GM21825 (cell line): ENCODE measurements at regions not wholly inside any gene's neighbourhood (a gene's known extent, or its start where the extent isn't known, plus 50 kb on each side); places are given as distances from the start of the nearest gene placed in this dataset.

Experiments used
- ATAC-seq: cut with Tn5 transposase; IDR thresholded peaks from one replicate; pipeline ENCODE4 v1.9.1; 2021; ENCODE audit warnings: mild to moderate bottlenecking, moderate library complexity; ENCODE audit not compliant: unreplicated experiment

DNA sequence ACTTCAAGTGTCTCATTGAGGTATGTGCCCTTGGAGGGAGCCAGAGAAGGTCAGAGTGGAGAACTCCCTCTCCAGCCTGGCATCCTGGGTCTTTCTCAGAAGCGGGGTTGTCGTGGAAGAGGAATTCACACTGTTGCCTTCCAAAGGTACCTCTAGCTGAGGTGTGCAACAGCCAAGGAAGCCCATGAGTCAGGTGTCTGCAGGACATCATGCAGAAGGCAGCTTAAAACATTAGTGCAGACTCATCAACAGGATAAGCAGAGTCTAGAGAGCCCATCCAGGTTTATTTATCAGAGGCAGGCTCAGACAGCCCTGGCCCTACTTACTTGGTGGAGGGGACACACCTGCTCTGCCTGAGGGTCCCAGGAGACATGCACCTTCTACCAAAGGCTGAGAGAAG, 95.6 kb upstream of the TPM1 start:
- ATAC-seq: no peak

DNA sequence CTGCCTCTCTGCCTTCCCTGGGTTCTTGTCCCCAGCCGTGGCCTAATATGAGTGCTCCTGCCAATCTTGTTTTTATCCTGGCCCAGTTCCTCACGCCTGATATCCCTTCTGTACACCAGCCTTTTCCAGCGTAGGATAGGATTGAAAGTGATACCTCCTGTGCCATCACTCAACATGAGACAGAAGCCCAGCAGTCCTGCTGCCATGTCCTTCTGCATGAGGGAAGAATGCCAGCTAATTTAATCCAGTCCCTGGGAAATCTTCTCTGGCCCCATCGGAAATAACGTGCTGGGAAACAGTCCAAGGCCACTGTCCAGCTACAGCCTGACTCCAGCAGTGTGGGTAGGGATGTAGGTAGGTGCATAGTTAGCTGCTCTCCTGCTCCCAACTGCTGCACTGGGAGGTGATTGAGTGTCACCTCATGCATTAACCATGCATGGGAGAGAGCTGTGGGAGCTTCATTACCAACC, 92.0 kb upstream of the TPM1 start:
- ATAC-seq: no peak

DNA sequence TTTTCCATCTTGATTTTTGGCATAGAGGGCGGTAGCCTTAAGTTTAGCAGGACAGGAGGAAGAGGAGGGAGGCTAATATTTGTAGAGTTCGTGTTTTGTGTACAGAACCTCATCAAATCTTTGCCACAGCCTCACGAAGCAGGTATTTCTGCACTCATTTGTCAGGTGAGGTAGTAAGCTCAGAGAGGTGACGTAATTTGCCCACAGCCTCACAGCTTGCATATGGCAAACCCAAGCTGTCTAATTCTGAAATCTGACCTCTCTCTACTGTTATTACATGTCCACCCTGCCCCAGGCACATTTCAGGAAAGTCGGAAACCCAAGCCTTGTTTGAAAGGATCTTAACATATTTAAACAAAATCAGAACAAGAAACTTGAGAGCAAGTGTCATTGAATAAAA, 91.1 kb upstream of the TPM1 start:
- ATAC-seq: no peak

DNA sequence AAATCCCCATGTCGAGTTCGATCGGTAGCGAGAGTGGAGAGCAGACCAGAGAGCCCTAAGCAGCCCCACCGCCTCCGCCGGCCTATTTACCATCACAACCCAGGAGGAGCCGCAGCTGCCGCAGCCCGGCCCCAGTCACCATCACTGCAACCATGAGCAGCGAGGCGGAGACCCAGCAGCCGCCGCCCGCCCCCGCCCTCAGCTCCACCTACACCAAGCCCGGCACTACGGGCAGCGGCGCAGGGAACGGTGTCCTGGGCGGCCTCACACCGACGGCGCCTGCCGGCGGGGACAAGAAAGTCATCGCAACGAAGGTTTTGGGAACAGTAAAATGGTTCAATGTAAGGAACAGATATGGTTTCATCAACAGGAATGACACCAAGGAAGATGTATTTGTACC, 89.5 kb upstream of the TPM1 start:
- ATAC-seq: no peak

DNA sequence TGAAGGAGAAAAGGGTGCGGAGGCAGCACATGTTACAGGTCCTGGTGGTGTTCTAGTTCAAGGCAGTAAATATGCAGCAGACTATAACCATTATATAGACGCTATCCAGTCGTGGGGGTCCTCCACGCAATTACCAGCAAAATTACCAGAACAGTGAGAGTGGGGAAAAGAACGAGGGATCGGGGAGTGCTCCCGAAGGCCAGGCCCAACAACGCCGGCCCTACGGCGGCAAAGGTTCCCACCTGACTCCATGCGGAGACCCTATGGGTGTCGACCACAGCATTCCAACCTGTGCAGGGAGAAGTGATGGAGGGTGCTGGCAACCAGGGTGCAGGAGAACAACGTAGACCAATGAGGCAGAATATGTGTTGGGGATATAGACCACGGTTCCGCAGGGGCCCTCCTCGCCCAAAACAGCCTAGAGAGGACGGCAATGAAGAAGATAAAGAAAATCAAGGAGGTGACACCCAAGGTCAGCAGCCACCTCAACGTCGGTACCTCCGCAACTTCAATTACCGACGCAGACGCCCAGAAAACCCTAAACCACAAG, 89.0 kb upstream of the TPM1 start:
- no peak for ATAC-seq

DNA sequence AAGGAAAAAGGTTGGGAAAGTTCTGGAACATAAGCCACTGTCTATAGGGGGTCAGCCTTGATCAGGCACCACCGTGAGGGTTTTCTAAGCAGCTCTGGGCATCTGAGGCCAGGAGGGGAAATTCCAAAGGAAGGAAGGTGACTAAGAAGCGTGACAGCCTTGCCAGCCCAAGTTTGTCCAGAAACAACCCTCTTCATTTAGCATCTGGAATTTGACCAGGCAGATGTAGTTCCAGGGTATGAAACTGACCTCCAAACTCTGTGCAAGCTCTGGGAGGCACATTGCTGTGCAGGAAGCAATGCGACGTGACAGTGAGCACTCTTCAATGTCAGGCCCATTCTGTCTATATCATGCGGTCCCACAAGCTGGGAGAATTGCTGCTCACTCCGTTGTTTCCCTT, 85.4 kb upstream of the TPM1 start:
- ATAC-seq: no peak

DNA sequence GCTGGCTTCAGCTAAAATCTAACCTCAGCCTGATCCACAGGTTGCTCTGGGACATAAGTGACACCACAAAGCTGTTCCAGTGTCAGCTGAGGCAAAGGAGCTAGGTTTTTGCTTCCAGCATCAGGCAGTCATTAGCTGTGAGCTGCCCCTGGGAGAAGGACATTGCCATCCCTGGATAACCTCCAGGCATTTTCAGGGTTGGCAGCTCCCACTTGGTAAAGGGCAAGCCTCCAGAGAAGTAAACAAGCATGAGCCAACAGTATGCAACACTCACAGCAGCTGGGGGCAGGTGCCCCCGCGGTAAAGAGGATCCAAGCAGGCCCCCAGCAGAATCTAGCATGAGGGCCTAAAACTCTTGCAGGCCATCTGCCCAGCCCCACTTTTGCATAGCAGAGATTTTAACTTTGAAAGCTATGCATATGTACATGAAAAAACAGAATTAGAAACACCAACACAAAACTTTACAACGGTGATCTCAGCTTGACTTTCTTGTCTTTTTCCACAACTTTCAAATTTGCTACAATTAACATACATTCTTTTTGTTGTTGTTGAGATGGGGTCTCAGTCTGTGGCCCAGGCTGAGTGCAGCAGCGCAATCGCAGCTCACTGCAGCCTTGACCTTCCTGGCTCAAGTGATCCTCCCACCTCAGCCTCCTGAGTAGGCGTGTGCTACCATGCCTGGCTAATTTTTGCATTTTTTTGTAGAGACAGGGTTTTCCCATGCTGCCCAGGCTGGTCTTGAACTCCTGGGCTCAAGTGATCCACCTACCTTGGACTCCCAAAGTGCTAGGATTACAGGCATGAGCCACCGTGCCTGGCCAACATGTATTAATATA, 83.8 kb upstream of the TPM1 start:
- no peak for ATAC-seq

DNA sequence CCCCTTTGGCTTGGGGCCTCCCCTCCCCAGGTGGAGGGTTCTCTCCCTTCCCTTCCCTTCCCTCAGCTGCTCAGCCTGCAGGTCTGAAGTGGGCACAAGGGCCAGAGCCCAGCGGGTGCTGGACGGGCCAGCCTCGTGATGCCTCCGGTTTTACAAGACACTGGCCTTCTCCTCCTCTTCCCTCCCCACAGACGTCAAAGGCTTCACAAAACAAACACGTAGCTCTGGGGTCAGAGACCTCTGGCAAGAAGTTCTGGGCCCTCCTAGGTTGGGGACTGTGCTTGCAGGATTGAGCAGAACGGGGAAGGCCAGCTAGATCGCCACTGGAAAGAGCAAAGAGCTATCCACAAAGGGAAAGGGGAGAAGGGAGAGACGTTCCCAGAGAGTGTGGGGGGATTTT, 81.4 kb upstream of the TPM1 start:
- ATAC-seq: no peak

DNA sequence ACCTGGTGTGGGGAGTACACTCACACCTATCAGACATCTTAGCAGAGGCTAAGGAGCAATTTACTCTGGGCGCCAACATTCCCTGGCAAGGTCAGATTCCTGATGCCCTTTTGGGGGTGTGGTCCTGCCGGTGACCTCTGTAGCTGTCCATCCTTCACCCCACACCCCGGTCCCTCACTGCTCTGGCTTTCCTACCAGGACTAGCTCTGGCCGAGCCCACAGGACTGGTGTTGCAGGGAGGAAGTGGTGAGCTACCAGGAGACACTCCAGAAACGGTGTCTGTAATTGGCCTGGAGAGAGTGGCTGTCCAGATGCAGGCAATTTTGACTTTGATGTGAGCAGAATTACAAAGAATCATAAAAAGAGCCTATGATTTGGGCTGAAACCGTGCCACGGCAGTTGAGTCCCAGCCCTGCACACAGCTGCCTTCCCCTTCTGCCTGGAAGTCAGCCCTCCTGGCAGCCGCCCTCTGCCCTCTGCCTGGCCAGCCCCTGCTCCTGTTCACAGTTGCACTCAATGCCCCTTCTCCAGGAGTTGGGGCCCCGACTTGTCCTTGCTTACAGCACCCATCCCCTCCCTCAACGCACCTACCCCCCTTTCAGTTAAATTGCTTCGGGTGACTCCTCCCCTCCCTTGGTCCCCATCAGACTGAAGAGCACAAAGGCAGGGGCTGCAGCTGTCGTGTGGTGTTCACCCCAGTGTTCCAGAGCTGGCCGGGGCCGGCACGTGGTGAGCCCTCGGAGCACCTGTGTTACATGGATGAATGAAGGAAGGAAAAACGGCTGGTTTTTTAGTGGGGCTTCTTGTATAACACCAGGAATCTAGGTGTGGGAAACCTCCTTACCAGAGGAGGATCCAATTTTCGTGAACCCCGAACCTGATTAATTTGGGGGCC, 80.2 kb upstream of the TPM1 start:
- ATAC-seq: no peak

DNA sequence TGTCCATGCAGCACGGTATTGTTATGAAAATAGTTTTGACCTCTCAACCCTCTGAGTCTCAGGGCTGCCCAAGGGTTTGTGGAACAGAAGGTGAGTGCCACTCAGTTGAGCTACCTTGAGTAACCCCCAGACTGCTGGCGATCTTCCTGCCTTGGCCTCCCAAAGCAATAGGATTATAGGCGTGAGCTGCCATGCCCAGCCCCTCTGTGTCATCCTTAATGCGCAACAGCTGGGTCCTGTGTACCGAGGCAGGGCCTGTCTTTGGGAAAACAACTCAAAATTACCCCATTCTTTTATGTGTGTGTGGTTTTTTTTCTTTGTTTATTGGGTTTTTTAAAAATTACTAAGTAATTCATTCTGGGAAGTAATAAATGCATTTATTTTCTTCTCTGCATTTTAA, 78.3 kb upstream of the TPM1 start:
- no peak for ATAC-seq

DNA sequence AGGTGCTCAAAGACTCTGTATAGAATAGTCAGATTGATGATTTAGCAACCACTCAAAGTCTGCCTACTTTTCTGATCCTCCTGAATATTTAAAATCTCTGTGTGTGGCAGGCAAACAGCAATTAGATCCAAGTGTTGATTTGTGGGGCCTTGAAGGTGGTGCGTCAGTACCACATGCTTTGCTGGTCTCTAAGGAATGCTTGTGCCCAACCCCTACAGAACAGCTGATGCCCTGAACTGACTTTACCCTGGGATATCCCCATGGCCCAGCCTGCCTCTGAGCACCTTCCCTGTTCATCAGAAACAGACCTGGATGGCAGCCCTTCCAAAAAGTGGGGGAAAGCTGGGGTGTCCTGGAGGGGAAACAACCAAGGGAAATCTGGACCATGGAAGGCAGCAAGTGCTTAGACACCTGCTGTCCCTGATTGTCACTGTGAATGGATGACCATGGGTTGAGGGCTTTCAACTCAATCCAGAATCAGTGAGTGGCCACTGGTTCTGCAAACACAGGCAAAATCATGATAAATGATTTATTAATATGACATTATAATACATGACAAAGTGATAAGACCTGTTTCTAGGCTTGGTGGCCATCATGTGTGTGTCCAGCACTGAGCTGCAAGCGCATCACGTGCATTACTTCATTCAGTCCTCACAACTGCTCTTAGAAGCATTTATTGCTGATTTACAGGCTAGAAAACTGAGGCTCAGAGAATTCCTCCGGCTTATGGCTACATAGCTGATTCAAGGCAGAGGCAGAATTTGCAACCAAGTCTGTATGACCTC, 76.1 kb upstream of the TPM1 start:
- ATAC-seq: no peak

DNA sequence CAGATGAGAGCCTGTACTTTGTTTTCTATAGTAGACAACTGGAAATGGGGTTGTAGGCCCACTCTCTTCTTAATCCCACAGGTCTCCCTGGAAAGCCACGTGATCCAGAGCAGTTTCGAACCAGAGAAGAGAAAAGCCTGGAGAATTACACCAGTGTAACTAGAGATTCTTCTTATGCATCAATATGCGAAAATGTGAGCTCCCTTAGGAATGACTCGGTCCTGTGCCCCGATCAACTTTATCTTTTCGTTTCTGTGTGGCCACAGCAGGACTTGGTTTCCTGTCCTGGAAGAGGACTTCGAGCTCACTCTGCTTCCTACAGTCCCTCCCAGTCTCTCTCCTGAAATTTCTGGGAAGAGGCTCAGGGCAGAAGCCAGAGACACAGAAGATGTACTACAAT, 73.8 kb upstream of the TPM1 start:
- no peak for ATAC-seq

DNA sequence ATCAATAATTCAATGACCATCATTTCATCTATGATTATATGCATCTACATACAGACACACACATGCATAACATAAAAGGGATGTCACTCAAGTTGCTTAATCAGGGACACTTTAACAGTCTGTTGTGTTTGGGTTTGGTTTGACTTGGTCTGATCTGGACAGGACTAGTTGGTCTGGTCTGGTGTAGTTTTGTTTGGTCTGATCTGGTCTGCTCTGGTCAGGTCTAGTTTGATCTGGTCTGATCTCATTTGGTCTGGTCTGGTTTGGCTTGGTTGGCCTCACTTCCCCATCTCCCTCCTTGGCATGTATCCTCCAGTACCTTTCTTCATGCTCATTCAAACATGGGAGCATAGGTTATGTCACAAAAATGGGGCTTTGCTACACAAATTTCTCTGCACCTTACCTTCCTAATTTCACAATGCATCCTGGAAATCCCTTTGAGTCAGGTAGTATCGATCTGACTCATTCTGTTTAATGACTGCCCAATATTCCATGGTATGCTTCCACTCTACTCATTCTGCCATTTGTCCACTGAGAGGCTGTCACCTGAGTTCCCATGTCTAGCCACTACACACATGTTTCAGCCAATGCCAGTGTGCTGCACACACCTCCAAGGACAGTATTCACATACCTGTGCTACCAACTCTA, 73.0 kb upstream of the TPM1 start:
- no peak for ATAC-seq

DNA sequence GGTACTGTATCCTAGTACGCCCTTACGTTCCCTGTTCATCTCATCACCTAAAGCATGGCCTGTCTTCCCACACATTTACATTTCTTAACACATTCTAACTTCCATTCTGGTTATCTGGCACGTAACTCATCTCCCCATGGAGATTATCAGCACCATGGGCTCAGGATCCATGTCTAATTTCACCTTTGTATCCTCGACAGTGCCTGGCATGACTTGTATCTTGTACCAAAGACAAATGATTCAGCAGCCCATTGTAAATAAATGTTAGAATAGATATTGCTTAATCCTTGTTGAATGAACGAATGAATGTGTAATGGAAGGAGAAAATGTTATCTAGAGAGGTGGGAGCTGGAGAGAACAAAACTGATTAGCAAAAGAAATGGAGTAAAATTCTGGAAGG, 69.7 kb upstream of the TPM1 start:
- no peak for ATAC-seq

DNA sequence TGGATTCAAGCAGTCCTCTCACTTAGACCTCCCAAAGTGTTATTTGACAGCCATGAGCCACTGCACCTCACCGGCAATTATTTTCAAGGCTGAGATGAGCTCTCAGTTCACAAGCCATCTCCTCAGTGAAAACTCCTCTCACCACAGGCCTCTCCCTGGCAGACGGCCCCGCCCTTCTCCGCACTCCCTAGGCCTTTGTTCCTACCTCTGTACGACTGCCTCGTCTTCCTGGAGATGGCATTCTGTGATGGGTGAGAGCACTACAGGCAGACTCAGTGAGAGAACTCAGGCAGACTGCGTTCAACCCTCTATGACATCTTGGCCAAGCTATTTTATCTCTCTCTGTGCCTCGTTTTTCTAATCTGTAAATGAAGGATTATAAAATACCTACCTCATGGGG, 67.0 kb upstream of the TPM1 start:
- no peak for ATAC-seq

DNA sequence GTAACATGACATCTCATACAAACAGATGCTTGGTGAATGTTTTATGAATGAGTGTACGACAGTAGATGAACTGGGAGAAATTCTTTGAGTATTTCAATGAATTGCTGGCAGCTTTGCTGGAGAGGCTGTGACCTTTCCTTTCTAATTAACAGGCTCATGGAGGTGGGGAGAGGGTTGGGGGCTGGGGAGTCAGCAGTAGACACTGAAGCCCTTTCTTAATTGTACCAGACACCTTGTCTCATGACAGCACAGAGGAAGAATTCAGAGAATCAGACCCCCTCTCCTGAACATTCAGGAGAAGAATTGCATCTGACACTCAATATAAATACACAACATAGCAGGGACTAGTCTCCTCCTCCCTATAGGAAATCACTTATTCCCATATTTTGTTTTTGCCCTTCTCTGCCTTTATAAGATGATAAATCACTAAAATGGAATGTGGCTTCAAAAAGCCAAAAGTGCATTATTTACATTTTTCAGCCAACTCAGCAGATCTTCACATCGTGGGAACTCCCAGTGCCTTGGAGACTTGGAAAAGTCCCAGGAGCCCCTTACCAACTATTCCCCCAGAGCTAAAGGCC, 66.2 kb upstream of the TPM1 start:
- no peak for ATAC-seq

DNA sequence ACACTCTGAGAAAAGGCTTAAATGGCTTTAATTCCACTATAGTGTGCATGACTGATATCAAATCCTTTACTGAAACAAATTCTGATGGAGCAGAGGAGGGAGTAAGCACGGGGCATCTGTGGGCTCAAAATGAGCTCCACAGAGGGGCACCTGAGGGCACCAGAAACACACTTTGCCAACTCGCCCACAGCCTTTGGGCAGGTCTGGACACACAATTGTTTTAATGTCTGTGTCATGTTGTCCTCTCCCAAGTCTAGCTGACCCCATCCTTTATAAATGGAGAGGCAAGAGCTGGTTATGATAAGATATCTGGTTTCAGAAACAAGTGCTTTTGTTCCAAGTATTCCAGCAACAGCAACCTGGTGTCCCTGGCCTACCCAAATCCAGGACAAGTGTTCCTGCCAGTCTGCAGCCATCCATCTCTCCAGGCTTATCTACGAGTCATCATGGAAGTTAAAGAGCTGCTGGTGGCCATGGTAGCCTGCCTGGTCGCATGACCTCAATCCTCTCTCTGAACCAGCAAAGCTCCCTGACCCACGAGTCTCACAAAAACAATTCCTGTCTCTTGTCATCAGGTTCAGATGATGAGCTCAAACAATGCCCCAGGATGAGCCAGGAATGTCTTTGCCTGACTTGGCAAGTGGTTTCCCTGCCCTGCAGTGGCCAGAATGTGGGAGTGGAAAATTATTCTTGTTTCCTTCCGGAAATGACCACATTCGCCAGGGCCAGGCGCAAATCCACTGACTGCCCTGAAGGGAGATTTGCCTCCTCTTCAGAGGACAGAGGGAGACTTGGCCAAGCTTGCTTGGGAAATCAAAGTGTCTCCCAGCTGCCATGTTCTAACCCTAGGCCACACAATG, 64.4 kb upstream of the TPM1 start:
- no peak for ATAC-seq

DNA sequence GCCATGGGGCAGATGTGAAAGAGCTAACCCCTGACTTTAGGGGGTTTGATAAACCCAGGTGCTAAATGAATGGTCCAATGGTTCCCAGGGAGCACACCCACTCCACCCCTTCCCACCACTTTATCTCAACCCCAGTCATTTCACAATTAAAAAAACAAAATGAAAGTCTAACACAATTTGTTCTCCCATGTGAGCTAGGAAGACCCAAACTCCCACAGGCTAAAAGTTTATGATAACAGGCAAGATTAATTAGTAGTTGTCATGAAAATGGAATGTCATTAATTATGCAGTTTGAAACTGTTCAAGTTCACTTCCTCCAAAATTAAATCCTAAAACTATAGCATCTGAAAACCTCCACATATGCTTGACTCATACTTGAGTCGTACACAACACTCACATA, 63.3 kb upstream of the TPM1 start:
- no peak for ATAC-seq

DNA sequence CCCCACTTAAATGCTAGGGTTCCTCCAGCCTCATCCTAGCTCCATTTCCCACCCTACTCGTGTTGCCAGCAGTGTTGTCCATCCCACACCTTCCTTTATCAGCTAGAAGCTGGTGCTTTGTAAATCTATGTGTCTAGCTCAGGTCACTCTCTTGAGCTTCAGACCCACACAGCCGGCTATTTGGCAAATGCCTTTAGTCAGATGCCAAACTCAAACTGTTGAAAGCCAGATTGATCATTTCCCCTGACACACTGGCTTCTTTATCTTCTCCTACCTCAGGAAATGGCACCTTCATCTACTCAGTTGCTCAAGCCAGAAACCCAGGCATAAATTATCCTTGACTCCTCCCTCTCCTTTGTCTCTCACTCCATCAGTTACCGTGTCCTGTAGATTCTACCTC, 61.5 kb upstream of the TPM1 start:
- no peak for ATAC-seq
